SK-MEL-5 (cell line): ENCODE measurements at regions not wholly inside any gene's neighbourhood (a gene's known extent, or its start where the extent isn't known, plus 50 kb on each side); places are given as distances from the start of the nearest gene placed in this dataset.

Source experiments
- DNase-seq: peaks from one replicate; pipeline ENCODE4 v3.0.0-alpha.2; 2016; ENCODE audit warnings: low read depth, low spot score
- in situ Hi-C: cut with HindIII; loops from 2 replicates; pipeline ENCODE4 v1.10.0; 2016; ENCODE audit warnings: low sequenced_read_pairs, high pct_unique_total_duplicates, low pct_unique_long_range_greater_than_20kb

GRCh38 chr3:193875601-193876321 is 260.2 kb upstream of the HES1 start:
- in situ Hi-C loops: no loop called here
- DNase-seq: no peak

- no peak for DNase-seq
- in situ Hi-C loops: no loop called here
These were observed 256.7 kb upstream of the HES1 start for GRCh38 chr3:193879099-193879863.

GRCh38 chr3:193879864-193880242 is 256.1 kb upstream of the HES1 start:
- in situ Hi-C loops: no loop called here
- DNase-seq: no peak

DNA sequence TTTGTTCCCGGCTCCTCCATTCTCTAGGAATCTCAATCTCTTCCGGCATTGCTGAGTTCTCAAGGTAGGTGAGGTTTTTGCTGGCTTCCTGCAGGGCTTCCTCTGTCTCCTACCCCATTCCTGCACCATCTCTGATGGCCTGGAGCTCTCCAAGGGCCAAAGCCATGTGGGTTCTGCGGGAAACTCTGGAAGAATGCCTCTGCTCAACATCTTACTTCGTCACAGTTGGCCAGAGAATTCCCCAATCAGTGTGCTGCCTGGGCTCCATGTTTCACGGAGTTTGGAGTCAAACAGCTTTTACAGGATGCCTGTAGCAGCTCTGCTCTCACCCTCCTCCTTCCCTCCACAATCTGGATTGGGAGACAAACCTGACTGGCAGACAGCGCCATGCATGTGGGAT is 253.9 kb upstream of the HES1 start:
- DNase-seq: no peak
- in situ Hi-C loops: no loop called here

GRCh38 chr3:193883551-193883950 is 252.4 kb upstream of the HES1 start:
- in situ Hi-C loops: no loop called here
- no peak for DNase-seq

DNA sequence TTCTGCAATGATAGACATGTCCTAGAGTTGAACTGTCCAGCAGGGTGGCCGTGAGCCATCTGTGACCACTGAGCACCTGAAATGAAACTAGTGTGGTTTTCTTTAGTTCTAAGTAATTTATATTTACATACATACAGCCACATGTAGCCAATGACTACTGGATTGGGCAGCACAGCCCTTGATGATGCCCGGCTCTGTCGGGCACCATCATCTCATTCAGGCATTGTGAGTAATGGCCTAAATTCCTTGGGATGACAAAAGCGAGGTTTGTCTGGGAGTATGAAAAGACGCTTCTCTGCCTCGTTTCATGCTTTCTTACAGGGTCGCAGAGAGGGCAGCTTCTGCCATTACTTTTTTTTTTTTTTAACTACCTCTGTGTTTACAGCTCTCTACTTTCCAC is 251.9 kb upstream of the HES1 start:
- in situ Hi-C loops: no loop called here
- DNase-seq: no peak

DNA sequence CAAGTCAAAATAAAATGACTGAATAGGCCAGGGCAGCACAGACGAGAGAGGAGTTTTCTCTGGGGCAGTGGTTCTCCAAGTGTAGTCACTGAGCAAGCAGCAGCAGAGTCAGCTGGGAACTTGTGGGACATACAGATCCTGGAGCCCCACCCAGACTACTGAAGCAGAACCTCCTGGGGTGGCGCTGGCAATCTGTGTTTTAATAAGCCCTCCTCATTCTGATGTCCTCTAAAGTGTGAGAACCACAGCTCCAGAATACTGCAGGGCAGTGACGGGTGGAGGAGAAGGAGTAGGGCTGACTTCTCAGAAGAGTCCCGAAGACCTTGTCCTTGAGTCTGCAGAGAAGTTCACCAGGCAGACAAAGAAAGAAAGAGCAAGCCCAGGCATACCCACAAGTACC is 251.3 kb upstream of the HES1 start:
- in situ Hi-C loops: no loop called here
- DNase-seq: no peak

DNA sequence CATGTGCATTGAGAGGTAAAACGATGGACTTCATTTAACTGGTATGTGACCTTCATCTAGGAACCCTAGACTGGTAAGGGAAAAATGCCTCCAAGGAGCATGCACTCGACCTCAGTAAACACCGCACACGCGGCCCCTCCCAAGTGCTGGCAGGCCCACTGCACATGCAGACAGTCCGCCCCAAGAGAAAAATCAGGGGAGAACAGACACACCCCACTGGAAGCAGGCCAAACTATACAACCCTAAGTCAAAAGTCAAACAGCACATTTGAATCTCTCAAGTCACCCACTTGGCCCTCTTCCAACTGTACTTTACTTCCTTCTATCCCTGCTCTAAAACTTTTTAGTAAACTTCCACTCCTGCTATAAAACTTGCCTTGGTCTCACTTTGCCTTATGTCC is 250.1 kb upstream of the HES1 start:
- DNase-seq: no peak
- in situ Hi-C loops: no loop called here

- no peak for DNase-seq
- in situ Hi-C loops: no loop called here
These were observed 245.7 kb upstream of the HES1 start for GRCh38 chr3:193890016-193890897.

GRCh38 chr3:193894121-193894863 is 241.7 kb upstream of the HES1 start:
- no peak for DNase-seq
- in situ Hi-C loops: no loop called here

GRCh38 chr3:193895409-193895808 is 240.5 kb upstream of the HES1 start:
- in situ Hi-C loops: no loop called here
- DNase-seq: no peak

DNA sequence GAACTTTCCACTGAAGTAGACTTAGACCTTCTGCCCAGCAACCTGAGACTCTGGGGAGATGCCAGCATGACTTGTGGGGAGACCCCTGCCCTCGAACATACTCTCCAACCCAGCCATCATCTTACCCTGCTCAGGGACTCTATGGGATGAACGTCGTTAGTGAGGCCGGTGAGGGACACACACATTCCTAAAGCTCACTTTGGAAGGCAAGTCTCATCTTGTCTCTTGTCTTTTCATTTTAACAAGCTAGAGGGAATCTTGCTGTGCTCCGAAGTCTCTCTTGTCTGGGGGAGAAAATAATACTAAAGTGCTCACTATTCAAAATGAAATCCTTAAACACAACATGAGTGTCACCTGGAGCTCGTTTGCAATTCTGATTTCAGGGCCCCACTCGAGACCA is 239.5 kb upstream of the HES1 start:
- in situ Hi-C loops: no loop called here

DNA sequence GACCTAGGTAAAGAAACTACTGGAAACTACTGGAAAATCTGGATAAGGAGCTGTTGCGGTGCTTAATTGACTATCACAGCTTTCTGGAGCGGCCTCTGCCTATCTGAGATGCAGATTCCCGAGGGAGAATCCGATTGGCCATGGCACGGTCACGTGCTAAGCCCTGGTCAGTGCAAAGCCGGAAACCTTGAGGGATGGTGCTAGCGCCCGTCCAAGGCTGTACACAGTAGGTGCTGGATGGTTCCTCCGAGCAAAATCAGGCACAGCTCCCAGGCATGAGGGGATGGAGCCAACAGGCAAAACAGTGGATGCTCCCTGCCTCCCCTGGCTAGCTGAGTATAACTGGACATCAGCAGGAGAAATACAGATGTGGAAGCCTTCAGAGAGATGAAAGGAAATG is 238.7 kb upstream of the HES1 start:
- DNase-seq: no peak
- in situ Hi-C loops: no loop called here

More for the DNA sequence above, 239.5 kb upstream of the HES1 start:
- no peak for DNase-seq

DNA sequence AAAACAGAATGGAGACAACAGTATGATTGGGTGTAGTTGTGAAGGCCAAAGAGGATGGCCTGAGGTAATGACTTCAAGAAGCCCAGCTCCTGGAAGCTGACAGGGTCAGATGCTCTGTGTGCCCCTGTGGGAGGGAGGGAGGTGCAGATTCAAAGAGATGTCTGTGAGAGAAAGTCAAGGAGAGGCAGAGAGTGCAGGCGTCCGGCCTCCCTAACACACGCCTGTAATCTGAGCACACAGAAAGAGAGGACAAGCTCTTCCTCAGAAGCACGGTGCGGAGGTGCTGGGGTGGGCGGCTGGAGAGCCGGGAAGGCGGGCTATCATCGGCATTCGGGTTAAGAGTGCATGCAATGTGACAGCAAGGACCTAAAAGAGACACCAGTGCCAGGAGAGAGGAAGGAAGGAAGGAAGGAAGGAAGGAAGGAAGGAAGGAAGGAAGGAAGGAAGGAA is 238.2 kb upstream of the HES1 start:
- in situ Hi-C loops: no loop called here
- DNase-seq: no peak

- no peak for DNase-seq
- in situ Hi-C loops: no loop called here
These were observed 236.9 kb upstream of the HES1 start for GRCh38 chr3:193899001-193899400.

DNA sequence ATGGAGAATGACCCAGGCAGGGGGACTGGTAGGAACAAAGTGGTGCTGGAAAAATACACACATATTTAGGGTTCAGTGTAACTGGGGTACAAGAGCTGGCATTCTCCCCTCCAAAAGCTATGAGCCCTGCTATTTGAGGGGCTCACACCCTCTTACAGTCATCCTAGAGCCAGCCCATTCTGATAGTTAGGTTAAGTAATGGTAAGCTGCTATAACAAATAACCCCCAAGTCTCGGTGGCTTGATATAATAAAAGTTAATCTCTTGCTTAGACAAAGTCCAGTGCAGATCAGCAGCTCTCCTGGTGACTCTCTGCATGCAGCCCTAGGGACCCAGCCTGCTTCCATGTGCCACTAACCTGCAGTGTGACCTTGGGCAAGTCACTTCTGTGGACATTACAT is 234.9 kb upstream of the HES1 start:
- in situ Hi-C loops: no loop called here

GRCh38 chr3:193902607-193903511 is 233.1 kb upstream of the HES1 start:
- no peak for DNase-seq
- in situ Hi-C loops: no loop called here

More for the DNA sequence above, 234.9 kb upstream of the HES1 start:
- DNase-seq: no peak
